GM23338 (cell line): ENCODE measurements at regions not wholly inside any gene's neighbourhood (a gene's known extent, or its start where the extent isn't known, plus 50 kb on each side); places are given as distances from the start of the nearest gene placed in this dataset.
A peak's percentile ranks its signal among the peaks of the same experiment; 100 is the strongest.

Experiments used
- ATAC-seq: fragments of 200-7000 bp; cut with Tn5 transposase; 3 replicates; pipeline ENCODE4 v1.9.1; 2020
- DNase-seq: peaks from one replicate; pipeline ENCODE4 v3.0.0-alpha.2; 2015; ENCODE audit warnings: low spot score
- H2AFZ ChIP-seq: fragments of 200-600 bp; sonication (generic); 2 replicates; pipeline ENCODE4 v1.8.0; 2016; ENCODE audit warnings: antibody characterized with exemption, mild to moderate bottlenecking, moderate library complexity
- H3F3A ChIP-seq: fragments of 200-600 bp; sonication (generic); replicated peaks from 2 replicates; pipeline ENCODE4 v1.8.0; 2017; ENCODE audit warnings: antibody characterized with exemption, mixed run types, low read depth
- H3K27ac ChIP-seq: fragments of 200-600 bp; sonication (generic); 2 replicates; pipeline ENCODE4 v1.6.1; 2016; ENCODE audit warnings: low read depth
- H3K27me3 ChIP-seq: fragments of 200-600 bp; sonication (generic); 2 replicates; pipeline ENCODE4 v1.8.0; 2016; ENCODE audit warnings: mild to moderate bottlenecking, mixed run types, moderate library complexity; ENCODE audit not compliant: insufficient read depth
- H3K36me3 ChIP-seq: fragments of 200-600 bp; sonication (generic); 2 replicates; pipeline ENCODE4 v1.8.0; 2016; ENCODE audit warnings: mild to moderate bottlenecking; ENCODE audit not compliant: insufficient read depth
- H3K4me1 ChIP-seq: fragments of 200-600 bp; sonication (generic); 2 replicates; pipeline ENCODE4 v1.8.0; 2016; ENCODE audit warnings: mild to moderate bottlenecking, moderate library complexity; ENCODE audit not compliant: insufficient read depth
- H3K4me2 ChIP-seq: fragments of 200-600 bp; sonication (generic); 2 replicates; pipeline ENCODE4 v1.7.1; 2017; ENCODE audit warnings: mixed run types
- H3K4me3 ChIP-seq: fragments of 200-600 bp; sonication (generic); 2 replicates; pipeline ENCODE4 v1.6.1; 2016; ENCODE audit warnings: mixed run types
- H3K79me2 ChIP-seq: fragments of 200-600 bp; sonication (generic); replicated peaks from 2 replicates; pipeline ENCODE4 v1.8.0; 2017; ENCODE audit warnings: mild to moderate bottlenecking; ENCODE audit not compliant: insufficient read depth
- H3K9me2 ChIP-seq: fragments of 200-600 bp; sonication (generic); 2 replicates; pipeline ENCODE4 v1.8.0; 2017; ENCODE audit not compliant: insufficient read depth
- H4K20me1 ChIP-seq: fragments of 200-600 bp; sonication (generic); replicated peaks from 2 replicates; pipeline ENCODE4 v1.8.0; 2017; ENCODE audit warnings: mild to moderate bottlenecking; ENCODE audit not compliant: insufficient read depth
- H3K27ac Mint-ChIP-seq: 2 replicates; pipeline ENCODE4 v1.8.0; 2020; ENCODE audit warnings: inconsistent platforms, mild to moderate bottlenecking, moderate library complexity, mixed read lengths
- H3K27me3 Mint-ChIP-seq: 3 replicates; pipeline ENCODE4 v1.8.0; 2022; ENCODE audit warnings: low read depth, mild to moderate bottlenecking, moderate library complexity, mixed read lengths, inconsistent platforms; ENCODE audit not compliant: insufficient read depth, poor library complexity
- H3K36me3 Mint-ChIP-seq: 3 replicates; pipeline ENCODE4 v1.8.0; 2021; ENCODE audit warnings: low read depth, mild to moderate bottlenecking, inconsistent platforms, moderate library complexity, mixed read lengths
- H3K4me1 Mint-ChIP-seq: 3 replicates; pipeline ENCODE4 v1.8.0; 2020; ENCODE audit warnings: mild to moderate bottlenecking, inconsistent platforms, mixed read lengths
- H3K4me3 Mint-ChIP-seq: 3 replicates; pipeline ENCODE4 v1.8.0; 2021; ENCODE audit warnings: moderate library complexity, mild to moderate bottlenecking, inconsistent platforms, mixed read lengths
- H3K9me3 Mint-ChIP-seq: 3 replicates; pipeline ENCODE4 v1.8.0; 2020; ENCODE audit warnings: moderate library complexity, mild to moderate bottlenecking, inconsistent platforms, mixed read lengths
- EZH2phosphoT487 ChIP-seq: fragments of 200-600 bp; sonication (generic); IDR thresholded peaks from one replicate; pipeline ENCODE4 v1.8.1; 2018; ENCODE audit warnings: antibody characterized with exemption; ENCODE audit not compliant: unreplicated experiment
- JUNB ChIP-seq: IDR thresholded peaks from one replicate; pipeline ENCODE4 v1.6.1; 2016; ENCODE audit warnings: antibody characterized with exemption; ENCODE audit not compliant: unreplicated experiment
- NANOG ChIP-seq: IDR thresholded peaks from 2 replicates; pipeline ENCODE4 v1.6.1; 2016; ENCODE audit warnings: antibody characterized with exemption, borderline replicate concordance
- STAT1 ChIP-seq: IDR thresholded peaks from one replicate; pipeline ENCODE4 v1.6.1; 2016; ENCODE audit warnings: antibody characterized with exemption; ENCODE audit not compliant: unreplicated experiment
- ZNF331 ChIP-seq: fragments of 250-450 bp; sonication (Bioruptor Pico); IDR thresholded peaks from 2 replicates; pipeline ENCODE4 v1.5.0; 2020; ENCODE audit warnings: low read depth, mild to moderate bottlenecking, moderate library complexity
- TF ChIP-seq, protein P1 (sequence below), 2 experiments: fragments of 200-600 bp in 1 of 2; sonication (generic) in 1 of 2; conservative IDR thresholded peaks; 2 replicates each; pipeline versions ENCODE4 v1.5.1 to v1.6.1; 2016 to 2017; ENCODE audit warnings: antibody characterized with exemption in 2 of 2, low read depth in 2 of 2, mild to moderate bottlenecking in 2 of 2, moderate library complexity in 1 of 2
- TF ChIP-seq, protein P2 (sequence below): IDR thresholded peaks from one replicate; pipeline ENCODE4 v1.6.1; 2018; ENCODE audit warnings: antibody characterized with exemption; ENCODE audit not compliant: unreplicated experiment
- TF ChIP-seq, protein P3 (sequence below): IDR thresholded peaks from 2 replicates; pipeline ENCODE4 v1.6.1; 2016; ENCODE audit warnings: antibody characterized with exemption

DNA sequence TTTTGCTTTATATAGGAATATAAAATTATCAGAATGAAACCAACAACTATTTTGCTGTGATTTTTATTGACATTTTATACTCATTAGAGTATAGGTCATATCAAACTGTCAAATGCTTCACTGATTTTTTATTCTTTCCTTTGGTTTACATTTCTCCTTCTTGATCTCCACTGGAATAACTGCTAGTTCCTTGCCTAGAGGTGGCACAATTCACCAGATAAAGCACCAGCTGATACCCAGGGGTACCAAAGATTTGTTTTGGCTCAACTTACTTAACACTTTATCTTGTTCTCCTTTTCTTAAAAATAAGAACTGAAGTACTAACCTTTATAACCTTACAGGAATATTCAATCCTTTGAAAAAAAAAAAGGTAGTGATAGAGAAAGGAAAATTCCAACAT is 725.1 kb upstream of the CHORDC1 start:
- Histone ChIP-seq H3K79me2 (no peaks in the 10 kb centered on the region), H3F3A (no peaks in the 10 kb centered on the region), H3K36me3 (no peaks in the 10 kb centered on the region), H3K4me3 (no peak overlapping the region), H2AFZ (no peak overlapping the region), H3K27me3 (no peaks in the 10 kb centered on the region), H3K4me1 (no peaks in the 10 kb centered on the region), H4K20me1 (no peaks in the 10 kb centered on the region), H3K27ac (no peak overlapping the region), H3K9me2 (no peaks in the 10 kb centered on the region), H3K4me2 (no peak overlapping the region)
- Mint-ChIP-seq H3K27ac (no peak overlapping the region), H3K27me3 (no peaks in the 10 kb centered on the region), H3K9me3 (no peaks in the 10 kb centered on the region), H3K4me1 (no peaks in the 10 kb centered on the region), H3K4me3 (no peak overlapping the region), H3K36me3 (no peaks in the 10 kb centered on the region)
- DNase-seq: no peak
- no peak for TF ChIP-seq STAT1
- TF ChIP-seq, protein P1, sequence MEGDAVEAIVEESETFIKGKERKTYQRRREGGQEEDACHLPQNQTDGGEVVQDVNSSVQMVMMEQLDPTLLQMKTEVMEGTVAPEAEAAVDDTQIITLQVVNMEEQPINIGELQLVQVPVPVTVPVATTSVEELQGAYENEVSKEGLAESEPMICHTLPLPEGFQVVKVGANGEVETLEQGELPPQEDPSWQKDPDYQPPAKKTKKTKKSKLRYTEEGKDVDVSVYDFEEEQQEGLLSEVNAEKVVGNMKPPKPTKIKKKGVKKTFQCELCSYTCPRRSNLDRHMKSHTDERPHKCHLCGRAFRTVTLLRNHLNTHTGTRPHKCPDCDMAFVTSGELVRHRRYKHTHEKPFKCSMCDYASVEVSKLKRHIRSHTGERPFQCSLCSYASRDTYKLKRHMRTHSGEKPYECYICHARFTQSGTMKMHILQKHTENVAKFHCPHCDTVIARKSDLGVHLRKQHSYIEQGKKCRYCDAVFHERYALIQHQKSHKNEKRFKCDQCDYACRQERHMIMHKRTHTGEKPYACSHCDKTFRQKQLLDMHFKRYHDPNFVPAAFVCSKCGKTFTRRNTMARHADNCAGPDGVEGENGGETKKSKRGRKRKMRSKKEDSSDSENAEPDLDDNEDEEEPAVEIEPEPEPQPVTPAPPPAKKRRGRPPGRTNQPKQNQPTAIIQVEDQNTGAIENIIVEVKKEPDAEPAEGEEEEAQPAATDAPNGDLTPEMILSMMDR (conservative IDR thresholded peaks at IDR 0.05; ENCODE audit: low read depth in 2 of 2): peak in 1 of 2 experiments; percentile 46; a peak in 2 of 4 replicates
- no peak for ATAC-seq

DNA sequence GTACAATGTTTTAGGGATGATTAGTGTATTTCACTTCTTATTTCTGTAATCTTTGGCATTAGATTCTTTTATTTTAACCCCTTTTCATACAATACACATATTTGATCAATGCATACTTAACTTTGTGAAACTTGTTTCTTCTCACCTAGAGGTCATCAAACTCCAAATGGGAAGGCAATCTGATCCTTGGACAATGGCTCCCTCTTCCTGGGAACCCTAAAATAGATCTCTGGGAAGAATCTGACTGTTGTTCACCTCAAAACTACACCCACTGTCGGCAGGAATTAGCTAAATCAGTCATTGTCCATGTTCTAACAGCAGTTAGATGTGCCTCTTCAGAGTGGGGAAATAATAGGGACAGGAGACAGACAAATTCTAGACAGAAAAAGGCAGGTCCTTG is 707.4 kb upstream of the CHORDC1 start:
- TF ChIP-seq, protein P2, sequence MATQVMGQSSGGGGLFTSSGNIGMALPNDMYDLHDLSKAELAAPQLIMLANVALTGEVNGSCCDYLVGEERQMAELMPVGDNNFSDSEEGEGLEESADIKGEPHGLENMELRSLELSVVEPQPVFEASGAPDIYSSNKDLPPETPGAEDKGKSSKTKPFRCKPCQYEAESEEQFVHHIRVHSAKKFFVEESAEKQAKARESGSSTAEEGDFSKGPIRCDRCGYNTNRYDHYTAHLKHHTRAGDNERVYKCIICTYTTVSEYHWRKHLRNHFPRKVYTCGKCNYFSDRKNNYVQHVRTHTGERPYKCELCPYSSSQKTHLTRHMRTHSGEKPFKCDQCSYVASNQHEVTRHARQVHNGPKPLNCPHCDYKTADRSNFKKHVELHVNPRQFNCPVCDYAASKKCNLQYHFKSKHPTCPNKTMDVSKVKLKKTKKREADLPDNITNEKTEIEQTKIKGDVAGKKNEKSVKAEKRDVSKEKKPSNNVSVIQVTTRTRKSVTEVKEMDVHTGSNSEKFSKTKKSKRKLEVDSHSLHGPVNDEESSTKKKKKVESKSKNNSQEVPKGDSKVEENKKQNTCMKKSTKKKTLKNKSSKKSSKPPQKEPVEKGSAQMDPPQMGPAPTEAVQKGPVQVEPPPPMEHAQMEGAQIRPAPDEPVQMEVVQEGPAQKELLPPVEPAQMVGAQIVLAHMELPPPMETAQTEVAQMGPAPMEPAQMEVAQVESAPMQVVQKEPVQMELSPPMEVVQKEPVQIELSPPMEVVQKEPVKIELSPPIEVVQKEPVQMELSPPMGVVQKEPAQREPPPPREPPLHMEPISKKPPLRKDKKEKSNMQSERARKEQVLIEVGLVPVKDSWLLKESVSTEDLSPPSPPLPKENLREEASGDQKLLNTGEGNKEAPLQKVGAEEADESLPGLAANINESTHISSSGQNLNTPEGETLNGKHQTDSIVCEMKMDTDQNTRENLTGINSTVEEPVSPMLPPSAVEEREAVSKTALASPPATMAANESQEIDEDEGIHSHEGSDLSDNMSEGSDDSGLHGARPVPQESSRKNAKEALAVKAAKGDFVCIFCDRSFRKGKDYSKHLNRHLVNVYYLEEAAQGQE: no peak
- no peak for TF ChIP-seq ZNF331 (CRISPR knock-in tag)
- TF ChIP-seq JUNB: no peak
- TF ChIP-seq, protein P3, sequence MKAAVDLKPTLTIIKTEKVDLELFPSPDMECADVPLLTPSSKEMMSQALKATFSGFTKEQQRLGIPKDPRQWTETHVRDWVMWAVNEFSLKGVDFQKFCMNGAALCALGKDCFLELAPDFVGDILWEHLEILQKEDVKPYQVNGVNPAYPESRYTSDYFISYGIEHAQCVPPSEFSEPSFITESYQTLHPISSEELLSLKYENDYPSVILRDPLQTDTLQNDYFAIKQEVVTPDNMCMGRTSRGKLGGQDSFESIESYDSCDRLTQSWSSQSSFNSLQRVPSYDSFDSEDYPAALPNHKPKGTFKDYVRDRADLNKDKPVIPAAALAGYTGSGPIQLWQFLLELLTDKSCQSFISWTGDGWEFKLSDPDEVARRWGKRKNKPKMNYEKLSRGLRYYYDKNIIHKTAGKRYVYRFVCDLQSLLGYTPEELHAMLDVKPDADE: no peak
- TF ChIP-seq EZH2phosphoT487: no peak
- no peak for TF ChIP-seq NANOG
- TF ChIP-seq, protein P1 (conservative IDR thresholded peaks at IDR 0.05; ENCODE audit: low read depth in 2 of 2): peak; percentile 17 to 33; a peak in 2 of 4 replicates
- DNase-seq (no peak), ATAC-seq (no peak)
- no peaks in the 10 kb centered on the region for H3K36me3 ChIP-seq
- peaks cover 3% of the 10 kb centered on the region; the same call in 1 of the 2 replicates for H3K9me2 ChIP-seq
- Mint-ChIP-seq H3K9me3 (peaks cover 6% of the 10 kb centered on the region; the same call in 1 of the 3 replicates), H3K4me1 (no peaks in the 10 kb centered on the region), H3K27ac (no peak overlapping the region), H3K36me3 (peaks cover 2% of the 10 kb centered on the region; the same call in 1 of the 3 replicates), H3K4me3 (no peak overlapping the region), H3K27me3 (peaks cover 7% of the 10 kb centered on the region)
- H3F3A ChIP-seq: no peaks in the 10 kb centered on the region
- H3K27ac ChIP-seq: no peak overlapping the region
- H2AFZ ChIP-seq: no peak overlapping the region
- H4K20me1 ChIP-seq: no peaks in the 10 kb centered on the region
- no peaks in the 10 kb centered on the region for H3K79me2 ChIP-seq
- no peak overlapping the region for H3K4me3 ChIP-seq
- no peak overlapping the region for H3K4me2 ChIP-seq
- H3K4me1 ChIP-seq: no peaks in the 10 kb centered on the region; the same call in 1 of the 2 replicates
- no peaks in the 10 kb centered on the region for H3K27me3 ChIP-seq
